ENCODE measurements at regions not wholly inside any gene's neighbourhood (a gene's known extent, or its start where the extent isn't known, plus 50 kb on each side); places are given as distances from the start of the nearest gene placed in this dataset.
"Not testable (repeated sequence)": the region's sequence is repeated elsewhere in the genome, so short reads cannot be mapped to it uniquely, and the experiment has no call there.

- H3K27ac Mint-ChIP-seq = no peak overlapping the region
- H3K27me3 Mint-ChIP-seq = peaks cover 19% of the 10 kb centered on the region
These were observed 85.4 kb upstream of the SIM2 start for GRCh38 chr21:36613554-36613953.

DNA sequence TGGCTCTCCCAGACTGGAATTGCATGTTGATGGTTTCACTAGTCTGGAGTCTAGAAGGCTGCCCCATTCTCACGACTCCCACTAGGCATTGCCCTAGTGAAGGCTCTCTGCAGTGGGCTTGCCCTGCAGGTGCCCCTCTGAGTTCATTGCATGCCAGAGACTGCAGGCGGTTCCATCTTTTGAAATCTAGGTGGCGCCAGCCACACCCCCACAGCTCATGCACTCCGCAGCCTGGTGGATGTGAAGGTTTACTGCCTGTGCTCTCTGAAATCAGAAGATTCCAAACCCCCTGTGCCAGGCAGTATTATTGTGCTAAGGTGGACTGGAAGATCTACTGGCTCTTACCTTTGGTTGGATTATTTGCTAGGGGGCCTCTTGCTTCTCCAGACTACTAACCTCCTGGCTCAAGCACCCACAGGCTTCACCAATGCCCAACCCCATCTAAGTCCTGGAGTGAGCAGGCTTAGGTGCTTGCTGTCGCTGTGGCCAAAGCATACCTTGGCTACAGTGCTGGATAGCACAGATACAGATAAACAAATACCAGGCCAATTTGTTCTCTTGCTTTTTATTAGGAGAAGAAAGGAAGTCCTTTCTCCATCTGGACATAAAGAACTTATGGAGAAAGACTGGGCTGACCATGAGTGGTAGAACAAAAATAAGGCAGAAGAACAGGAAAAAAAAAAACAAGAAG lies 83.5 kb upstream of the SIM2 start:
- peaks cover 2% of the 10 kb centered on the region for H3K36me3 Mint-ChIP-seq (ENCODE audit: insufficient read depth)
- peaks cover 21% of the 10 kb centered on the region for H3K9me3 Mint-ChIP-seq (ENCODE audit: low read depth)
- DNase-seq (ENCODE audit: low spot score, unreplicated experiment) = no peak
- peaks cover 11% of the 10 kb centered on the region for H3K4me1 Mint-ChIP-seq (ENCODE audit: low read depth)
- H3K27me3 Mint-ChIP-seq = peaks cover 22% of the 10 kb centered on the region
- TF ChIP-seq, protein P1, sequence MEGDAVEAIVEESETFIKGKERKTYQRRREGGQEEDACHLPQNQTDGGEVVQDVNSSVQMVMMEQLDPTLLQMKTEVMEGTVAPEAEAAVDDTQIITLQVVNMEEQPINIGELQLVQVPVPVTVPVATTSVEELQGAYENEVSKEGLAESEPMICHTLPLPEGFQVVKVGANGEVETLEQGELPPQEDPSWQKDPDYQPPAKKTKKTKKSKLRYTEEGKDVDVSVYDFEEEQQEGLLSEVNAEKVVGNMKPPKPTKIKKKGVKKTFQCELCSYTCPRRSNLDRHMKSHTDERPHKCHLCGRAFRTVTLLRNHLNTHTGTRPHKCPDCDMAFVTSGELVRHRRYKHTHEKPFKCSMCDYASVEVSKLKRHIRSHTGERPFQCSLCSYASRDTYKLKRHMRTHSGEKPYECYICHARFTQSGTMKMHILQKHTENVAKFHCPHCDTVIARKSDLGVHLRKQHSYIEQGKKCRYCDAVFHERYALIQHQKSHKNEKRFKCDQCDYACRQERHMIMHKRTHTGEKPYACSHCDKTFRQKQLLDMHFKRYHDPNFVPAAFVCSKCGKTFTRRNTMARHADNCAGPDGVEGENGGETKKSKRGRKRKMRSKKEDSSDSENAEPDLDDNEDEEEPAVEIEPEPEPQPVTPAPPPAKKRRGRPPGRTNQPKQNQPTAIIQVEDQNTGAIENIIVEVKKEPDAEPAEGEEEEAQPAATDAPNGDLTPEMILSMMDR (IDR thresholded peaks at IDR 0.05; ENCODE audit: unreplicated experiment) = peak; percentile 28
- no peak overlapping the region for H3K27ac Mint-ChIP-seq
- H3K4me3 Mint-ChIP-seq (ENCODE audit: low read depth) = no peak overlapping the region

More at GRCh38 chr21:36613554-36613953, 85.4 kb upstream of the SIM2 start:
- TF ChIP-seq, protein P1 (IDR thresholded peaks at IDR 0.05; ENCODE audit: unreplicated experiment) = no peak
- DNase-seq (ENCODE audit: low spot score, unreplicated experiment) = no peak
- Mint-ChIP-seq H3K36me3 (ENCODE audit: insufficient read depth) (peaks cover 4% of the 10 kb centered on the region), H3K4me1 (ENCODE audit: low read depth) (peaks cover 10% of the 10 kb centered on the region), H3K4me3 (ENCODE audit: low read depth) (no peak overlapping the region), H3K9me3 (ENCODE audit: low read depth) (peaks cover 26% of the 10 kb centered on the region)

- Mint-ChIP-seq H3K9me3 (ENCODE audit: low read depth) (peaks cover 19% of the 10 kb centered on the region), H3K27me3 (peaks cover 19% of the 10 kb centered on the region), H3K4me1 (ENCODE audit: low read depth) (peaks cover 11% of the 10 kb centered on the region)
- H3K36me3 Mint-ChIP-seq (ENCODE audit: insufficient read depth); H3K27ac Mint-ChIP-seq; H3K4me3 Mint-ChIP-seq (ENCODE audit: low read depth); DNase-seq (ENCODE audit: low spot score, unreplicated experiment): not testable (repeated sequence)
These were observed 82.1 kb upstream of the SIM2 start for GRCh38 chr21:36616773-36617172.

DNA sequence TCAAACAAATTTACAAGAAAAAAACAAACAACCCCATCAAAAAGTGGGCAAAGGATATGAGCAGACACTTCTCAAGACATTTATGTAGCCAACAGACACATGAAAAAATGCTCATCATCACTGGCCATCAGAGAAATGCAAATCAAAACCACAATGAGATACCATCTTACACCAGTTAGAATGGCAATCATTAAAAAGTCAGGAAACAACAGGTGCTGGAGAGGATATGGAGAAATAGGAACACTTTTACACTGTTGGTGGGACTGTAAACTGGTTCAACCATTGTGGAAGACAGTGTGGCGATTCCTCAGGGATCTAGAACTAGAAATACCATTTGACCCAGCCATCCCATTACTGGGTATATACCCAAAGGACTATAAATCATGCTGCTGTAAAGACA lies 77.1 kb upstream of the SIM2 start:
- not testable (repeated sequence) for H3K27ac Mint-ChIP-seq; H3K36me3 Mint-ChIP-seq (ENCODE audit: insufficient read depth); H3K9me3 Mint-ChIP-seq (ENCODE audit: low read depth); H3K4me3 Mint-ChIP-seq (ENCODE audit: low read depth); H3K4me1 Mint-ChIP-seq (ENCODE audit: low read depth); DNase-seq (ENCODE audit: low spot score, unreplicated experiment); H3K27me3 Mint-ChIP-seq

GRCh38 chr21:36624105-36624504 lies 74.8 kb upstream of the SIM2 start:
- Mint-ChIP-seq H3K4me1 (ENCODE audit: low read depth) (peaks cover 8% of the 10 kb centered on the region), H3K27ac (no peak overlapping the region), H3K36me3 (ENCODE audit: insufficient read depth) (no peaks in the 10 kb centered on the region), H3K4me3 (ENCODE audit: low read depth) (no peak overlapping the region), H3K27me3 (peaks cover 3% of the 10 kb centered on the region), H3K9me3 (ENCODE audit: low read depth) (peaks cover 3% of the 10 kb centered on the region)
- TF ChIP-seq, protein P1 (IDR thresholded peaks at IDR 0.05; ENCODE audit: unreplicated experiment) = no peak
- no peak for DNase-seq (ENCODE audit: low spot score, unreplicated experiment)

DNA sequence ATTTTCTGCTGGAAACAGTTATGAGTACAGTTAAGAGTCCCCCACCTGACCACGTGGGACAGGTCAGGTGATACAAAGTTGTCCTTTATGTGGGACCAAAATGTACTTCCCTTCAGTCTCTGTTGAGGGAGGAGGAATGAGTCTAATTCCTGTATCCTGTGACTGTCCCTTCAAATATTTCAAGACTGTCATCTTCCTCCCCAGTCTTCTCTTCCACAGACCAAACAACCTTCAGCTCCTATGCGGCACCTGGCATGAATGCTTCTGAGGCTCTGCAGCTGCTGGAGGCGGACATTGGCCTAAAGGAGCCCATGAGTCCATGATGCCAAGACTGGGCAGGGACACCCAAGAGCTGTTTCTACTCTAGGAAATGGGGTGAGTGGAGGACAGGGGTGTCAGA lies 72.1 kb upstream of the SIM2 start:
- H3K4me3 Mint-ChIP-seq (ENCODE audit: low read depth) = no peak overlapping the region
- H3K36me3 Mint-ChIP-seq (ENCODE audit: insufficient read depth) = no peaks in the 10 kb centered on the region
- peaks cover 10% of the 10 kb centered on the region for H3K4me1 Mint-ChIP-seq (ENCODE audit: low read depth)
- H3K9me3 Mint-ChIP-seq (ENCODE audit: low read depth) = no peaks in the 10 kb centered on the region
- H3K27me3 Mint-ChIP-seq = peaks cover 16% of the 10 kb centered on the region
- TF ChIP-seq, protein P1 (IDR thresholded peaks at IDR 0.05; ENCODE audit: unreplicated experiment) = no peak
- no peak for DNase-seq (ENCODE audit: low spot score, unreplicated experiment)
- H3K27ac Mint-ChIP-seq = no peak overlapping the region

Measured in progenitor cell of endocrine pancreas (in vitro differentiated cells).